GM12878 (cell line): ENCODE measurements at regions not wholly inside any gene's neighbourhood (a gene's known extent, or its start where the extent isn't known, plus 50 kb on each side); places are given as distances from the start of the nearest gene placed in this dataset.

Experiments
- ATAC-seq: fragments of 200-7000 bp; cut with Tn5 transposase; 3 replicates; pipeline ENCODE4 v1.9.1; 2020; ENCODE audit warnings: mild to moderate bottlenecking, moderate library complexity
- BruUV-seq: library from RNA; stranded (reverse); fragments of 400-500 nt; replicated peaks from 2 replicates; lab custom pipeline; 2021; lab: Mats Ljungman, UMichigan
- CTCF ChIA-PET: fragments of 300-600 bp; sonication (Branson Sonifier 250); formaldehyde crosslinking; extraction: SDS; loops from one replicate; lab custom pipeline; 2021; ENCODE audit warnings: inconsistent platforms; lab: Yijun Ruan, JAX
- POLR2A ChIA-PET: fragments of 350-600 bp; formaldehyde crosslinking; extraction: SDS; loops from one replicate; lab custom pipeline; 2021; ENCODE audit warnings: inconsistent platforms; lab: Charles Lee
- RAD21 ChIA-PET: fragments of 300-600 bp; sonication (Branson Sonifier 250); formaldehyde crosslinking; loops from one replicate; lab custom pipeline; 2023; ENCODE audit warnings: antibody characterized with exemption; ENCODE audit not compliant: unreplicated experiment; lab: Charles Lee
- SMC1A ChIA-PET: fragments of 300-600 bp; sonication (Branson Sonifier 250); formaldehyde crosslinking; loops from one replicate; lab custom pipeline; 2023; ENCODE audit not compliant: unreplicated experiment, uncharacterized antibody; lab: Charles Lee
- DNase-seq: peaks from one replicate; pipeline ENCODE4 v3.0.0-alpha.2; 2011; ENCODE audit warnings: low read depth, low spot score
- FAIRE-seq: peaks from 3 replicates; lab custom pipeline; 2011; peaks lifted over from hg19 to GRCh38; lab: Jason Lieb, UNC
- H2AFZ ChIP-seq: 2 replicates; pipeline ENCODE4 v1.6.0; 2011; ENCODE audit warnings: low read depth, low read length, control low read depth; ENCODE audit not compliant: control insufficient read depth
- H3K27ac ChIP-seq: 2 replicates; pipeline ENCODE4 v1.5.1; 2011; ENCODE audit warnings: control low read depth; ENCODE audit not compliant: control insufficient read depth, insufficient read depth
- H3K27me3 ChIP-seq, 2 experiments: replicated peaks in 1 of 2; 2 replicates each; pipeline versions ENCODE4 v1.6.0 to v1.6.1; 2011; ENCODE audit warnings: low read length in 1 of 2; ENCODE audit not compliant: control insufficient read depth in 2 of 2, insufficient read depth in 2 of 2
- H3K36me3 ChIP-seq, 2 experiments: 2 replicates each; pipeline ENCODE4 v1.5.1; 2011; ENCODE audit warnings: low read length in 1 of 2; ENCODE audit not compliant: control insufficient read depth in 2 of 2, insufficient read depth in 2 of 2
- H3K4me1 ChIP-seq: 2 replicates; pipeline ENCODE4 v1.6.1; 2011; ENCODE audit warnings: mild to moderate bottlenecking, low read length, moderate library complexity, mixed read lengths; ENCODE audit not compliant: control insufficient read depth, insufficient read depth
- H3K4me2 ChIP-seq: 2 replicates; pipeline ENCODE4 v1.6.0; 2011; ENCODE audit warnings: control low read depth; ENCODE audit not compliant: control insufficient read depth, insufficient read depth
- H3K4me3 ChIP-seq: fragments of 200-600 bp; sonication (generic); 2 replicates; pipeline ENCODE4 v1.5.1; 2016
- H3K79me2 ChIP-seq: 2 replicates; pipeline ENCODE4 v1.6.0; 2011; ENCODE audit warnings: low read length; ENCODE audit not compliant: control insufficient read depth, insufficient read depth
- H3K9ac ChIP-seq: 2 replicates; pipeline ENCODE4 v1.8.0; 2011; ENCODE audit warnings: low read length, control low read depth, mixed read lengths; ENCODE audit not compliant: control insufficient read depth, insufficient read depth
- H3K9me3 ChIP-seq: replicated peaks from 3 replicates; pipeline ENCODE4 v1.5.1; 2011; ENCODE audit warnings: mild to moderate bottlenecking, low read length; ENCODE audit not compliant: control insufficient read depth, insufficient read depth
- H4K20me1 ChIP-seq: 2 replicates; pipeline ENCODE4 v1.6.0; 2011; ENCODE audit not compliant: control insufficient read depth, insufficient read depth
- ATF2 ChIP-seq: IDR thresholded peaks from 2 replicates; pipeline ENCODE4 v1.6.1; 2012; ENCODE audit warnings: low read length, inconsistent platforms
- BCLAF1 ChIP-seq: fragments of 450-650 bp; IDR thresholded peaks from 2 replicates; pipeline ENCODE4 v1.6.1; 2017; ENCODE audit warnings: antibody characterized with exemption, mild to moderate bottlenecking, moderate library complexity
- CUX1 ChIP-seq: IDR thresholded peaks from 2 replicates; pipeline ENCODE4 v1.6.1; 2012; ENCODE audit warnings: improper control_type of control experiment, low read depth, low read length; ENCODE audit not compliant: insufficient replicate concordance
- IRF5 ChIP-seq: fragments of 450-650 bp; IDR thresholded peaks from 2 replicates; pipeline ENCODE4 v1.6.1; 2017; ENCODE audit warnings: borderline replicate concordance
- NFXL1 ChIP-seq: fragments of 450-650 bp; IDR thresholded peaks from 2 replicates; pipeline ENCODE4 v1.6.1; 2017; ENCODE audit warnings: antibody characterized with exemption, mild to moderate bottlenecking, borderline replicate concordance
- SMARCA5 ChIP-seq: fragments of 450-650 bp; IDR thresholded peaks from 2 replicates; pipeline ENCODE4 v1.6.1; 2017; ENCODE audit warnings: mild to moderate bottlenecking
- ZBTB4 ChIP-seq: fragments of 450-650 bp; formaldehyde crosslinking; IDR thresholded peaks from 2 replicates; pipeline ENCODE4 v1.4.0; 2022; ENCODE audit warnings: mild to moderate bottlenecking, moderate library complexity
- WGBS: methylation state at CpG from one replicate; pipeline ENCODE4 v1.1.6; 2016; ENCODE audit warnings: low lambda C conversion rate; ENCODE audit not compliant: insufficient replicate concordance, insufficient coverage; ENCODE audit errors: missing lambda C conversion rate; 5-methylcytosine and 5-hydroxymethylcytosine counted together
- in situ Hi-C: fragments of 300-500 bp; cut with MboI; formaldehyde crosslinking; loops from 9 replicates; pipeline ENCODE4 v1.14.3; 2018; ENCODE audit warnings: mixed read lengths
- intact Hi-C: fragments of 100-400 bp; cut with micrococcal nuclease; formaldehyde crosslinking; loops from one replicate; pipeline ENCODE4 v1.14.2; 2022; ENCODE audit not compliant: unreplicated experiment

GRCh38 chr13:76709851-76710250 is 176.4 kb downstream of the KCTD12 start (continued):
- no peak for TF ChIP-seq CUX1

GRCh38 chr13:76708138-76708688 is 178.0 kb downstream of the KCTD12 start:
- Histone ChIP-seq H3K9me3 (no peaks in the 10 kb centered on the region), H3K4me1 (no peaks in the 10 kb centered on the region), H3K36me3 (no peaks in the 10 kb centered on the region), H3K4me3 (no peak overlapping the region), H3K27me3 (no peaks in the 10 kb centered on the region), H4K20me1 (no peaks in the 10 kb centered on the region), H2AFZ (no peak overlapping the region), H3K9ac (no peak overlapping the region), H3K79me2 (no peaks in the 10 kb centered on the region), H3K27ac (no peak overlapping the region), H3K4me2 (no peak overlapping the region)
- ATAC-seq (no peak), FAIRE-seq (no peak), DNase-seq (no peak)
- ChIA-PET RAD21 (no interaction called here), CTCF (interaction anchor here (0.8 kb wide), 1 partner anchor 1927 kb away, joined by 3 read pairs; no protein-coding TSS in a partner anchor), SMC1A (no interaction called here), POLR2A (no interaction called here)
- no TSS peak for BruUV-seq
- intact Hi-C loops (no loop called here), in situ Hi-C loops (no loop called here)
- WGBS: 75% methylated on average over 6 of the region's 6 CpGs
- TF ChIP-seq ATF2: no peak
- no peak for TF ChIP-seq NFXL1
- no peak for TF ChIP-seq IRF5
- TF ChIP-seq SMARCA5: no peak
- no peak for TF ChIP-seq BCLAF1
- no peak for TF ChIP-seq ZBTB4 (CRISPR knock-in tag)
